HL-60 (cell line): ENCODE measurements at regions not wholly inside any gene's neighbourhood (a gene's known extent, or its start where the extent isn't known, plus 50 kb on each side); places are given as distances from the start of the nearest gene placed in this dataset.

Experiments used
- GABPA ChIP-seq: IDR thresholded peaks from 2 replicates; pipeline ENCODE4 v1.6.1; 2012; ENCODE audit warnings: low read depth
- POLR2AphosphoS5 ChIP-seq: IDR thresholded peaks from 2 replicates; pipeline ENCODE4 v1.6.1; 2012; ENCODE audit warnings: low read depth
- TF ChIP-seq, protein P1 (sequence below): IDR thresholded peaks from one replicate; pipeline ENCODE4 v1.5.1; 2011; ENCODE audit warnings: low read length, control low read depth, inconsistent platforms; ENCODE audit not compliant: insufficient read depth

DNA sequence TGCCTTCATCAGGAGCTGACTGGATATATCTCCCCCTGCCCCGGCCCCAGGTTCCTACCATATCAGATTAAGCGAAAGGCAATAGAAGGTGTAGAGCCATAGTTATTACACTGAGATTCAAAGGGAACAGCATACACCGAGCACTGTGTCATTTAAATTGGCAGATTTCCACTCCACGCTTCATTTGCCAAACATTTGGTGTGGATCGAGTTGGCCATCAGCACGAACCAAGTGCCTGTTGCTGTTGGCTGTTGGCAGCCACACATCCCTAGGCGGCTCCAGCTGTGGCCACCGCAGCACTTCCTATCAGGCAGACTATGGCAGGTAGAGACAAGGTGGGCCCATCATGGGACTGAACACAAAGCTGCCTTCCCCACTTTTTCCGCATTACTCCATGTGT lies 115.8 kb downstream of the CCNA1 start:
- TF ChIP-seq, protein P1, sequence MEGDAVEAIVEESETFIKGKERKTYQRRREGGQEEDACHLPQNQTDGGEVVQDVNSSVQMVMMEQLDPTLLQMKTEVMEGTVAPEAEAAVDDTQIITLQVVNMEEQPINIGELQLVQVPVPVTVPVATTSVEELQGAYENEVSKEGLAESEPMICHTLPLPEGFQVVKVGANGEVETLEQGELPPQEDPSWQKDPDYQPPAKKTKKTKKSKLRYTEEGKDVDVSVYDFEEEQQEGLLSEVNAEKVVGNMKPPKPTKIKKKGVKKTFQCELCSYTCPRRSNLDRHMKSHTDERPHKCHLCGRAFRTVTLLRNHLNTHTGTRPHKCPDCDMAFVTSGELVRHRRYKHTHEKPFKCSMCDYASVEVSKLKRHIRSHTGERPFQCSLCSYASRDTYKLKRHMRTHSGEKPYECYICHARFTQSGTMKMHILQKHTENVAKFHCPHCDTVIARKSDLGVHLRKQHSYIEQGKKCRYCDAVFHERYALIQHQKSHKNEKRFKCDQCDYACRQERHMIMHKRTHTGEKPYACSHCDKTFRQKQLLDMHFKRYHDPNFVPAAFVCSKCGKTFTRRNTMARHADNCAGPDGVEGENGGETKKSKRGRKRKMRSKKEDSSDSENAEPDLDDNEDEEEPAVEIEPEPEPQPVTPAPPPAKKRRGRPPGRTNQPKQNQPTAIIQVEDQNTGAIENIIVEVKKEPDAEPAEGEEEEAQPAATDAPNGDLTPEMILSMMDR, result no peak
- TF ChIP-seq POLR2AphosphoS5 (no peak), GABPA (no peak)
